GM12891 (cell line): ENCODE measurements at regions not wholly inside any gene's neighbourhood (a gene's known extent, or its start where the extent isn't known, plus 50 kb on each side); places are given as distances from the start of the nearest gene placed in this dataset.

Experiments
- POLR2A ChIP-seq: IDR thresholded peaks from 2 replicates; pipeline ENCODE4 v1.6.1; 2011; ENCODE audit warnings: low read depth, low read length, control low read depth
- POLR2AphosphoS5 ChIP-seq: IDR thresholded peaks from 2 replicates; pipeline ENCODE4 v1.6.1; 2011; ENCODE audit warnings: low read depth, low read length, control low read depth

GRCh38 chr3:171977860-171978259, 61.5 kb upstream of the FNDC3B start:
- TF ChIP-seq POLR2A, result no peak
- no peak for TF ChIP-seq POLR2AphosphoS5
